ENCODE measurements at regions not wholly inside any gene's neighbourhood (a gene's known extent, or its start where the extent isn't known, plus 50 kb on each side); places are given as distances from the start of the nearest gene placed in this dataset.

DNA sequence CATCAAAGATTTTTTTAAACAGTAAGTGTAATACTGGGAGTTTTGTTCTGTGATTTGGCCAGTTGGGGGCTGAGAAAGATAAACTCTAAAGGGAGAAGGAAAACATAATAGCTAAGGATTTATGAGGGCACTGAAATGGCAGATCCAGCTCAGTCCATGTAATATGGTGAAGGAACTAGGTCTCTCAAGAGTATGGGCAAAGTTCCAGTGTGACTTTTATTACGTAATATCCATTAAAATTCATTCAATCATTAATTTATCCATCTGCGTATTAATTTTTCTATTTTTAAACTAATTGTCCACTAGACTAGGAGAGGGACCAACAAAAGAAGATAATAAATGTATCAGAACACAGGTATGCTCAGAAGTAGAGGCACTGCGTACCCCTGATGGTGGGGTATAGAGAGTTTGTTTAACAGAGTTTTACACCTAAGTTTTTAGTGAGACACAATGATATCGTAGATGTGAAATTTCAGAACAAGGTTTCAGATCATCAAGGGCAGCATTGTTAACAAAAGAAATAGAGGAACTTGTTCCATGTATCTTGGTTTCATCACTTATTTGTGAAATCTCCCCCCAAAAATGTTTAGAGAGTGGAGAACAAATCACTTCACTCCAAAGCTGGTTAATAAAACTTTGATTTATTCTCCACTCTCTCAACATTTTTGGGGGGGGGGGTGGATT, 351.1 kb downstream of the GRXCR1 start:
- DNase-seq (ENCODE audit: low spot score), result no peak

DNA sequence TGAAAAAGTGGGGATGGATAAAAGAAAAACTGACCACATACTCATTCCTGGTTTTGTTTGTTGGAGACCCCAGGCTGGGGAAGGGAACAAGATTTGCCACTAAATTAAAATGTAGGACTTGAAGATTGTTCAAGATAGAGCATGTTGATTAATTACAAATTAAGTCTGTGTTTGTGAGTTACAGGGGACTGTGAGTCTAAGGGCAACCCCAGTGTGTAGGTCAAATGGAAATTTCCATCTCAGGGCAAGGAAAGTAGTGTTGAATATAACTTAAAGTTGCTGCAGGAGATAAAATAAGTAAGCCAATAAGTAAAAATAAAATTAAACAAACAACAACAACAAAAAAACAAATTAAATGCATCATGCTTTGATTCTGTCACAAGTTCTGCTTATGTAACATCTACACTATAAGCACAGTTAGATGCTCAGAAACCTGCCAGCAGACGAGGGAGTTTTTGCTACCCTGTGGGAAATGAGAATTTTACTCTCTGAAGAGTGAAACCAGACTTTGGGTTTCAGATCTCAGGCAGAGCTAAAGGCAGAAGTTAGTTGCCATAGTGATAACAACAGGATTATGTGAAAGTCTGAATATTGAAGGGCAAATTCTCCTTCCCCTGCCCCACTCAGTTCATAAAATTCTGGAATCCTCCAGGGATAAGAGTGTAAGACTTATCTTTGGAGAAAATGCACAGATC, 352.3 kb downstream of the GRXCR1 start:
- DNase-seq (ENCODE audit: low spot score), result no peak

DNA sequence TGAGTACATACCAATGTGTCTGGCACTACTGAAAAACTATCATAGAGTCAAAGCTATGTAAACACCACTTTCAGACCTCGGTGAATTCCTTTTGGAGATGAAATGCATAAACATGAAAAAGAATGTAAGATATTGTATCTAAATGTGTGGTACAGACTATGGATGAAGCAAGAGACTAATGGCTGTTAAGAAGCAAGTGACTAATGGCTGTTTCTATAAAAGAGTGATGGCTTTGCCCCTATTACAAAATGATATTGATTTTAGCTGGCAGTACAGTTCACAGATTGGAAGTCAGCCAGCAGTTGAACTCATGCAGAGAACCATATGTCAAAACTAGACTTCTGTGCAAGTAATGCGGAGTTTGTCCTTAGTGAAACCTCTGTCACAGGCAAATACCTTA, 359.3 kb downstream of the GRXCR1 start:
- DNase-seq (ENCODE audit: low spot score), result peak; percentile 6

DNA sequence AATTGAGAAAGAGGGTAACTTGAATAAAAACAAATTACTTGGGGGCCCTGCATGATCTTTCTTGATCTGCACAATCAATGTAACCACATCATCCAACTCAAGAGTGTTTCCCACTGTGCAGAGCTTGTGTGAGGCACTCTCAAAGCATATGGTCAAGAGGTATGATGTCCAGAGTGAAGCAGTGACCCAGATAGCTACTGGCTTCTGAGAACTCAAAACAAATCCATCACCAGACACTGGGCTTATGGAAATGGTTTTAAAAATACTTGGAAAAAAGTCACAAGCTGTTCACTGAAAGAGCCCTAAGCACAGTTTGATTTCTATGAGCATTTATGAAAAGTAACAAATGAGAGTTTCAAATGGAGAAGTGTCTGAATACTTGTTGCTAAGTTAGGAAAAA, 361.0 kb downstream of the GRXCR1 start:
- peak; percentile 8 for DNase-seq (ENCODE audit: low spot score)

DNA sequence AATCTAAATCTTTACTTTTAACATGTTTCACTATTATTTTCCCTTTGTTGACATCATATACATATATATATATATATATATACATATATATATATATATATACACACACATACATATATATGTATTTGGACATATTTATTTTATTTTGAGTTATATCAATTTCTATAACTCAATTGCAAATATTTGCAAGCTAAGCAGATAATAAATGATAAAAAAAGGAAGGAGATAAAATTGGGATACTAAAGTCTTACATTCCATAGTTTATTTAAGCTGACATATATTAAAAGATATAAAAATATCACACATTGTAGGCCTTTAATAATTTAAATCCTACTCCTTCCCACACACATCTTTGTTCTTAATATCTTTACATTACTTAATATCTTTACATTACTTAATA, 372.2 kb downstream of the GRXCR1 start:
- DNase-seq (ENCODE audit: low spot score), result no peak

DNA sequence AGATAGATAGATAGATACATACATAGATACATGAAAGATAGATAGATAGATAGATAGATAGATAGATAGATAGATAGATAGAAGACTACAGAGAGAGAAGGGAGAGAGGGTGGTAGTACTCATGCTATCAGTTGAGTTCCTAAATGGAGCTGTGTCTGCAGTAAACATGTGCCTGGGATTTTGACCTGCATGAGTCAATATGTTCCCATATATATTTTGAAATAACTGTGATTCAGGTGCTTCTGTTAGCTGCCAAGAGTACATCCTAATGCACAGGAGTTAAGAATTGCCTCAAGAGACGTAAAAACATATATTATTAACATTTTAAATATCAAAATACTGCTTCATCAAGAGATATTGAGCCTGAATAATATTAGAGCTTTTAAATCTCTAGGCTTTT, 379.4 kb downstream of the GRXCR1 start:
- no peak for DNase-seq (ENCODE audit: low spot score)

DNA sequence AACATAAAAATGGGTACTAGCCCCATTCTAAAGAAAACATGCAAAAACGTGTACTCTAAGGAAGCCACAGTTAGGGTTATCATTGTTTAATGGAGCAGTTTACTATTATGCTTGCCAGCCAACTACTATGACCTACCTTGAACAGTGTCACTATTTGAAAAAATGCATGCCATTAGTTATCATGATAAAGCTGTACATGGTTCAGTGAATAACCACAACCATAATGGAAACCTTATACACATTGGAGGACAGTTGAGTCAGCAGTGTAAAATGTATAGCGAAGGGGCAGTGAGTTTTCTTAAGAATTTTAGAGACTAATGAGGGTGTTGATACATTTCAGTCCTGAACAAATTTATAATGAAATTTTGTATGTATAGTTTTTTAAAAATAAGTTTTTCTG, 381.9 kb downstream of the GRXCR1 start:
- DNase-seq (ENCODE audit: low spot score), result no peak

DNA sequence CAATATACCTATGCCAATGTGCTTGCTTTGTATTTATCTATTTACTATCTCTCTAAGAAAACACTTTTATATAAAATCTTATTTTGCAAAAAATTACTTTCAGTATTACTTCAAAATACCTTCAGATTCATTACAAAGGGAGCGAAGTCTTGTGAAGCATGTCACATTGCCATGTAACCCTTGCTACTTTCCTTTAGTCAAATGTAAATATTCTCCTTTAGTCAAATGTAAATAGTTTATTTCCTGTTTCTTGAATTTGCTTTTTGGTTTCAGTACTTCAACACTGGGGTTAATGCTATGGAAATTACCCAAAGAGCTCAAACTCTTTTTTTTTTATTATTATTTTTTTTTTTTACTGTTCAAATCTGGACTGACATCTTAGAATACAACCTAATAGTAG, 383.3 kb downstream of the GRXCR1 start:
- no peak for DNase-seq (ENCODE audit: low spot score)

DNA sequence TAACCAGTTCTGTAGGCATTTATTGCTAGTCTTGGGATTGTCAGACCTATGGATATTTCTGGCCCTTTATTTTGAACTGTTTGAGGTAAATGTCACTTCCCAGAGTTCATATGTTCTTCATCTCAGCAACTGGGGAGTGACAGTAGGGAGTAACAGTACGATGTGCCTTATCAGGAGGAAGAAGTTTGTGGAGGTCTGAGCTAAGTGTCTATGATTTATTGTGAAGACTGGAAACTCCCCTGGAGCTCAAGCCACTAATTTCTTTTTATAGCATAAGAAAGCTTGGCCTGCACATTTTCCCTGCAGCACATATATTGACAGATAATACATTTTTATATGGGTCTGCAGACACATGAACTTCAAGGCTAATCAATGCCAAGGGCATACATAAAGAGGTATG, 383.8 kb downstream of the GRXCR1 start:
- no peak for DNase-seq (ENCODE audit: low spot score)

DNA sequence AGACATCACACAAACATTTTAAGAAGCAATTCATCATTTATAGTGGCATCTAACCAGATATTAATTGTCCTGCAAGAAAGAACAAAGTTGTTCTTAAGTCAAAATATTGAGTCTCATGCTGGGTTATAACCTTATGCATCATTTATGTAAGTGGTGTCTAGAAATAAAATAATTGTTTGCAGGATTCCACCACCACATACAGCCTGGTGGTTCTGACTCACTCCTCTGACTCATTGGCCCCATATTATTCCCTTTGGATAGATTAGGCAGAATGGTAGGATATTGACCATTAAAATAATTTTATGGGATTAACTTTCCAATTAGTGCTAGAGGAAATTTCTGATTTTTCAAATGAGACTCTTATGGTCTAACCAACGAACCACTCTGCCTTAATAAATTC, 384.5 kb downstream of the GRXCR1 start:
- no peak for DNase-seq (ENCODE audit: low spot score)

DNA sequence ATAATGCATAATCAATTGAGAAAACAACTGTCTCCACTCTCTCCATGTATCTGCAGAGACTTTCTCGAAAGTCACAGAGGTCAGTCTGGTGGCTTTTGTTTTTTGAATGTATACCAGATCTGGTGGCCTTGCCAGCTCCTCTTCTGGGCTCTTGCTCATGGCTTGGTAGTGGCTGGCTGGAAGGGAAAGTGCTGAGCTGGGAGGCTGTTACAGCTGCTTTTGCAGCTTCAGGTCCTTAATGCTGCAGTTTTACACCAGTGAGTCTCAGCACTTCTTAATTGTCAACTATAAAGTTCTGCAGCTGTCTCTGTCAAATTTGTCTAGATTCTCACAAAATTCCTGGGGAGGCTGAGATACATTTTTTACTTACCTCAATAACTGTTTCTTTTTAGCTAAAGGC, 390.0 kb downstream of the GRXCR1 start:
- no peak for DNase-seq (ENCODE audit: low spot score)

DNA sequence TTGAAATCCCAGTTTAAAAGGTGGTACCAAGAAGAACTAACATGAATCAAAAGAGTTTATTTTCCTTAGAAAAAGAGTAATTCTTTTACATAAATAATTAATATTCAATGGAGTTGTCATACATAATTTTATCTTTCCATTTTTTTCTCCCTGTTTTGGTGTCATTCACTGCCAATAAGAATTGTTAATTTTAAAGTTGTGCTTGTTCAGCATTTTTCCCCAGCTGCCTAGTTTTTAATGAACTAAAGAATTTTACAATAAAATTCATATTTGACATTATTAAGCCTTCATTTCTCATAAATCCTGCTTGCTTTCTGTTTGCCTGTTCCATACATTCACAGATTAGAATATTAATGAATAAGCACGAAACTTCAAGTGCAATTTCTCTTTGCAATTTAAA, 393.6 kb downstream of the GRXCR1 start:
- DNase-seq (ENCODE audit: low spot score), result no peak

DNA sequence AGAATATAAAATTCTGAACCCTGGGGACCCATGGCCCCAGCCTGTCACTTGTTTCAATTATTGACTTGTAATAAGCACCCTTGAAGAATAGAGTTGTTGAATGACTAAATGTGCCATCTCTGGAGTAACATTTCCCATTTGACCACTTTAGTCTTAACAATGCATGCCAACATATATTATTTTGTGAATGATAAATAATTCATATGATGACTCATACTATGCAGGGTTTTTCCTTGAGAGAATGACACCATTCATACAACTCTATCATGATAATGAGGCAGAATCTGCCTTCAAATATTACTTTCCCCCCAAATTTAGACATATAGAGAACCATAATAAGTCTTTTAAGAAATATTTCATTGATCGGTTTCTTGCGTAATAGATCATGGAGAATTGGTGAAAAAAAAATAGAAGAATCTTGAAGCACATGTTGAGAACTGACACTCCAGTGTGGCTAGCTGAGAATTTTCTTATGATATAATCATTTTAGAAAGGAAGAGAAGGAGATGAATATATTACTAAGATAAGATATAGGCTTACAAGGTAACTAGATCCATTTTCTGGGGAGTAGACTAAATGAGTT, 404.5 kb downstream of the GRXCR1 start:
- no peak for DNase-seq (ENCODE audit: low spot score)

DNA sequence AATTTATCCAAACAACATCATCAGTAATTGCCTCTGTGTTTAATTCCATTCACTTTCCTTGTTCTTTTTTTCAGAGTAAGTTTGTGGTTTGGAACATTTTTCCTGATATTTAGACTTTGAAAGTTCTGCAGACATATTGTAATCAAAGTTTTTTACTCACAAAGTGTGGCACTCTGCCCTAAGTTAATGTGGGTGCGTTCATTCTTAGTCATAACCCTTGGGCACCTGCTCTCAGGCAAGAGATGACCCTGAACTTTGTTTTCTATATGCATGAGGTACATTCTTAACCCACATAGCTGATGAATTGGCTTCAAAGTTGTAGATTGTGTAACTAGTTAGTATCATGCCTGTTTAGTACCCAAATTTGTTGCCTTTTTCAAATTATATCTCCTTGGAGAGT, 424.3 kb downstream of the GRXCR1 start:
- DNase-seq (ENCODE audit: low spot score), result no peak

DNA sequence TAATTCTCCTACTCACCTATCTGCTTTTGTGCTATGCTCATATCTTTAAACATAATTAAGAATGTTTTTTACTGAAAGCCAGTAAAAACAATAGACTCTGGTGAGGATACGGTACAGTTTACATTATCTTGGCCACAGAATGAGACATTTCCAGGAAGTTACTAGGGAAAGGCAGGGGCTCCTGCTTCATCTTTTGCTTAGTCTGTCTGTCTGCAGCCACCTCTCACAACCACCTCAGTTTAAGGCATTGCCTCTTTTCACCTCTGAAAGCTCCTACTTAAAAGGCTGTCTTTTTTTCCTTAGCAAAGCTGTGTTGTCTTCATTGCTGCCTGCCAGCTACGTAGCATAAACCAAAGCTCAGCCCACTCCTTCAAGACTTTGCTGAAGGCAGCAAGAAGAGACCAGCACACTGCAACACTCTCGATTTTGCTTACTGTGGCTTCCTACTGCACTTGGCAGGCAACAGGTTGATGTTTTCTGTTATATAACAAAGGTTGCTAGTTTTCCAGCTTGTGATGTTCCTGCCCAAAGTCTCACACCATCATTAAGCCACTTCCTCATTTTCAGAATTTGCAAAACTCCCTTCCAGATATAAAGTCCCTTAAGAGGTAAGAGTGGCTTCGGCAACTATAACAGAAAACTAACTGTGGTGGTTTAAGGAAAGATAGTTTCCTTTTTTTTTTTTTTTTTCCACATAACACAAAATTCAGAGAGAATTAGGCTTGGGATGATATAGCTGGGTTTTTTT, 432.9 kb downstream of the GRXCR1 start:
- no peak for DNase-seq (ENCODE audit: low spot score)

DNA sequence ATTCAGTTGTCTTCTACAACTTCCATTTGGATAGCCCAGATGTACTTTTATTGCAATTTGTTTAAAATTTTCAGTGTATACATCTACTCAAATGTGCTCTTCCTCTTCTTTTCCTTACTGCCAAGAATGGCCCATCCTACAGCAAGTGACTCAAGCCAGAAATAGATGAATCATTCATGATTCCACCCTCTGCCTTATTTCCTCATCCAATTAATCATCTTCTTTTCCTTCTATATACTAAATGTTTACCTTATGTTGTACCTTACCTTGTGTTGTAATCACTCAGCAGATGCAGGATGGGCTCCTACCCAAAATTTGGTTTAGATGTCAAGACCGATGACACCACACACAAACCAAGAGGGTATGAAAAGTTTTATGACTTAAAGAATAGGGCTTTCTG, 437.8 kb downstream of the GRXCR1 start:
- no peak for DNase-seq (ENCODE audit: low spot score)

DNA sequence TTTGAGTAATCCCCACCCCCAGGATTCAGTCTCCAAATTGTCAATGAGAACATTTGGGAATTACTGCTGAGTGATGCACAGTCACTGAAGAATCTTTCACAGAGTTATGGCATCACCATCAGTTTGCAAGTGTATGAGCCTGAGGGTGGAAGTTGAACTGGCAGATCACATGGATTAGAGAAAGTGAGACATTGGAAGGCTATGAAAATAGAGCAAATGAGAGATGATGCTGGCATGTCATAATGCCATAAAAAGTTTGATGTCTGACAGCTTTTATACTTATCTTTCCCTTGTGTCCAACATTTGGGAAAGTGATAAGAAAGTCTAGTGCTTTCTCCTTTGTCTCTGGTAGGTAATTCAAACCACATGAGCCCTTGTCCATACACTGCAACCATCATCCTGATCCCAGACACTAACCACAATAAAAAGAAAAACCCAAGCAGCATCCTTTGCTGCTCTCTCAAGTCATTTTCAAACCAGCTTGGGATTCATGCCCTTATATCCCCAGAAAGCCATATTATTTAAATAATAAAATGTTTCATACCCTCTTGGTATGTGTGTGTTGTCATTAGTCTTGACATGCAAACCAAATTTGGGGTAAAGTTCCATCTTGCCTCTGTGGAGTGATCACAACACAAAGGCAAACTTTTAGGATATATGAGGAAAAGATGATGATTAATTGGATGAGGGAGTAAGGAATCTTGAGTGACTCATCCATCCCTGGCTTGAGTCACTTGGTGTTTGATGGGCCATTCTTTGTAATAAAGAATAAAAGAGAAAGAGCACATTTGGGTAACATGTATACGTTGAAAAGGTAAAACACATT, 438.9 kb downstream of the GRXCR1 start:
- DNase-seq (ENCODE audit: low spot score), result no peak

DNA sequence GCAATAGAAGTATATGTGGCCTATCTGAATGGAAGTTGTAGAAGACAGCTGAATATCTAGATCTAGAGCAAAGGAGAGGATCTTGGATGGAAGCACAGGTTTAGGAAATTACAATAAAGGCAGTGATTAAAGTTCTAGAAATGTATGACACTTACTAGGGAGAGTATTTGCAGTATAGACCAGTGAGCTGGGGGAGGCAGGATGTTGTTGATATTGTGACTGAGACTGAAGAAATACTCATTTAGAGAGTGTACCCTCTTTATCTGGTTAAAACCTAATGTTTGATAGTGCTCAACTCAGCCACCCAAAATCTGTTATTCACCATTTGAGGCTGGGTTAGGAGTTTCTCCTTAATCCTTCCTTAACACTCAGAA, 439.5 kb downstream of the GRXCR1 start:
- DNase-seq (ENCODE audit: low spot score), result no peak

DNA sequence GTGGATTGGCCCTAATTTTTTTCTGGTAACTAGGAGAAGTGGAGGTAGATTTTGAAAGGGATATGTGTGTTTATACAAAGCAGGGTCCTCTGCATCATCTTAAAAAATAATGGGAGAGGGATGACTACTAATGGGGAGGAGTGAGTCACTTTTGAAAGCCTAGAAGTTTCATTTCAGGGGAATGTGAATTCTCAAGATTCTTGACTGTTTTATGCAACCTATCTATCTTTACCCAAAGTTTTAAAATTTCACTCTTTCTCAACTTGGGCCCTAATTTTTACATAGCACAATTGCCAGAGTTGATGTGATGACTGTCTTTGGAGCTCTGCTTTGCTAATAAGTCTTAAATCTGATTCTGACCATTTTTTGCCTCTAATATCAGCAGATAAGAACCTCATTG, 445.2 kb downstream of the GRXCR1 start:
- no peak for DNase-seq (ENCODE audit: low spot score)

DNA sequence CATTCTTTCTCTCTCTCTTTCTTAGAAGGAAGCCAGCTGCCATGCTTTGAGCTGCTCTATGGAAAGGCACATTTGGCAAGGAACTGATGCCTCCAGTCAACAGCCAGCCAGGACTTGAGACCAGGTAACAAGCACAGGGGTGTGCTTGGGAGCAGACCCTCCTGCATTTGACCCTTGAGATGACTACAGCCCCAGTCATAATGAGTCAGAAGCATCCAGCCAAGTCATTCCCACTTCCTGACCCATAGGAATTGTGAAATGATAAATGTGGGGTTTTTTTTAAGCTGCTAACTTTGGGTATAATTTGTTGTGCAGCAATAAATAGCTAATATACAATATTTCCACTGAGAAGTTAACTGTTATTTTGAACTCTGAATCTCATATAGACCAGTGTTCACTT, 446.9 kb downstream of the GRXCR1 start:
- no peak for DNase-seq (ENCODE audit: low spot score)

DNA sequence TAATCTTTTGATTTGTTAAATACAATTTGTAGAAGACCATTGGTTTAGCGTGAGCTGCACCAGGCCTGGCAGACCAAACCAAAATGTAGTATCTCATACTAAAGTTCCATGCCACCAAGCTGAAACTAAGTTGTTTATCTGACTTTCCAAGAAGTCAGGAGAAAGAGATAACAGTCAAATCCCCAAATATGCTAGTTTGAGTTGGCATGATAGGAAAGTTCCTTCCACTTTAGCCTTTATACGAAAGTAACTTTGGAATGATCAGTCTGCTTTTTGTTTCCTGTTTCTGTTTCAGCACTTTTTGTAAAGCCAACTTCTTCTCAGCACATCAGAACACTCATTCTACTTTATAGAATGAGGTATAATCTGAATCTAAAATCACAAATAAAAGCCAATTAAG, 449.2 kb downstream of the GRXCR1 start:
- DNase-seq (ENCODE audit: low spot score), result no peak

DNA sequence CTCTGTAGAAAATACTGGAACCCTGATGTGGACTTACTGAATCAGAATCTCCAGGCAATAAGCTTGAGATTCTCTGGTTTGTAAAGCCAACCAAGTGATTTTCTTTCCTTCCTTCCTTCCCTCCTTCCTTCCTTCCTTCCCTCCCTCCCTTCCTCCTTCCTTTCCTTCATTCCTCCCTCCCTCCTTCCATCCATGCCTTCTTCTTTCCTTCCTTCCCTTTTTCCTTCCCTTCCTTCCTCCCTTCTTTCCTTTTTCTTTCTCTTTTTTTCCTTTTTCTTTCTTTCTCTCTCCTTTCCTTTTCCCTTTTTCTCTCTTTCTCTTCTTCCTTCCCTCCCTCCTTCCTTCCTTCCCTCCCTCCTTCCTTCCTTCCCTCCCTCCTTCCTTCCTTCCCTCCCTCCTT, 450.8 kb downstream of the GRXCR1 start:
- no peak for DNase-seq (ENCODE audit: low spot score)
